ENCODE measurements at regions not wholly inside any gene's neighbourhood (a gene's known extent, or its start where the extent isn't known, plus 50 kb on each side); places are given as distances from the start of the nearest gene placed in this dataset.

DNA sequence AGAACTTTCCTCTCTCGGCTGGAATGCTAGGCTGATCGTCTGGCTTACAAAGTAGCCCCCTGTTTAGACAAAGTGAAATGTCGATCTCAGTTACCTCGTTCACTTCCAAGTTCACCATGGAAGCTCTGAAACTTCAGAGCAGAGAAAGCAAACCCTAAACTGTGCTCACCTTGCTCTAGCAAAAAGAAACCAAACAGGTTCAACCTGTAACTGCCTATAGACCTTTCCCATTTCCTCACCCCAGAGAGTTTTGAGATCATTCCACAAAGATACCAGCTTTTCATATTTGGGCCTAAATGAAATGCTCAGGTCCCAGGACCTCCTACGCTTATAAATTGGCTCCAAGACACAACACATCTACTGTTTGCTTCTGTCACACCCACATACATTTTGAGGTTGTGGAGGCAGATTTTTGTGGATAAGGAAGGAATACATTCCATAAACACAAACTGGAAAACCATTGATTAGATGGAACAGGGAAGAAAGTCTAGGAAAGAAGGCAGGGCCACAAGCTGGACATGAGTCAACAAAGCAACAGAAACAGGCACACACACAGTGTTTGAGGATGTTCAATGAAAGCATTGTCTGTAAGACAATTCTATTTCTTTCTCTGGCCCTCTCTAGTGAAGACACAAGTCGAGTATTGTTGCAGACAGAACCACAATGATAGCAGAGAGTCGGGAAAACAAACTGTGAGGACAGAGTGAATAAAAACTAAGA is 52.8 kb upstream of the TGIF1 start:
- intact Hi-C loops (cut with micrococcal nuclease) = no loop called here
- no peaks in the 10 kb centered on the region for H3K4me1 Mint-ChIP-seq (ENCODE audit: insufficient read depth, unreplicated experiment)
- ChIA-PET CTCF (interaction anchor here (0.7 to 1.1 kb wide), 4 partner anchors 16 to 253 kb away, joined by 3 to 7 read pairs (median 4); no protein-coding TSS in a partner anchor), POLR2A (interaction anchor here (1.4 kb wide), 1 partner anchor 7 kb away, joined by 5 read pairs; no protein-coding TSS in a partner anchor)
- no TSS peak for BruUV-seq (replicated peaks)
- H3K4me3 Mint-ChIP-seq (ENCODE audit: unreplicated experiment) = no peak overlapping the region
- H3K36me3 Mint-ChIP-seq (ENCODE audit: insufficient read depth, unreplicated experiment) = no peaks in the 10 kb centered on the region
- no peak overlapping the region for H3K27ac Mint-ChIP-seq (ENCODE audit: low read depth, unreplicated experiment)
- no peaks in the 10 kb centered on the region for H3K27me3 Mint-ChIP-seq (ENCODE audit: insufficient read depth, unreplicated experiment)
- DNase-seq (ENCODE audit: unreplicated experiment) = no peak
- TF ChIP-seq, protein P1, sequence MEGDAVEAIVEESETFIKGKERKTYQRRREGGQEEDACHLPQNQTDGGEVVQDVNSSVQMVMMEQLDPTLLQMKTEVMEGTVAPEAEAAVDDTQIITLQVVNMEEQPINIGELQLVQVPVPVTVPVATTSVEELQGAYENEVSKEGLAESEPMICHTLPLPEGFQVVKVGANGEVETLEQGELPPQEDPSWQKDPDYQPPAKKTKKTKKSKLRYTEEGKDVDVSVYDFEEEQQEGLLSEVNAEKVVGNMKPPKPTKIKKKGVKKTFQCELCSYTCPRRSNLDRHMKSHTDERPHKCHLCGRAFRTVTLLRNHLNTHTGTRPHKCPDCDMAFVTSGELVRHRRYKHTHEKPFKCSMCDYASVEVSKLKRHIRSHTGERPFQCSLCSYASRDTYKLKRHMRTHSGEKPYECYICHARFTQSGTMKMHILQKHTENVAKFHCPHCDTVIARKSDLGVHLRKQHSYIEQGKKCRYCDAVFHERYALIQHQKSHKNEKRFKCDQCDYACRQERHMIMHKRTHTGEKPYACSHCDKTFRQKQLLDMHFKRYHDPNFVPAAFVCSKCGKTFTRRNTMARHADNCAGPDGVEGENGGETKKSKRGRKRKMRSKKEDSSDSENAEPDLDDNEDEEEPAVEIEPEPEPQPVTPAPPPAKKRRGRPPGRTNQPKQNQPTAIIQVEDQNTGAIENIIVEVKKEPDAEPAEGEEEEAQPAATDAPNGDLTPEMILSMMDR (IDR thresholded peaks at IDR 0.05; ENCODE audit: unreplicated experiment) = no peak
- H3K9me3 Mint-ChIP-seq (ENCODE audit: unreplicated experiment) = peaks cover 9% of the 10 kb centered on the region

DNA sequence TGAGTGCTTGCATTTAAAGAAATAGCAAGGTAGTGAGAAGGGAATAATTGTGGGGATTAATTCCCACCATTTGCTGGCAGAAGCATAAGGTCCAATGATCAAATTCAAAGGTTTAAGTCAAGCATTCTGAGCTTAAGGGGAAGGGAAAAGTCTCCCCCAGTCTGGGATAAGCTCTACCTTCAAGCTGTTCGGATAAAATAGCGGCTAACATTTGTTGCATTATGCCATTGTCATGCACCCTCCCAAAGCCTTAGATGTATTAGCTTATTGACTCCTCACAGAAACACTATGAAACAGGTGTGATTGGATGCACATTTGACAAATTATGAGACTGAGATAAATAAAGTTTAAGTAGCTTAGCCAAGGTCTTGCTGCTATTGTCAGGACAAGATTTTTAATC is 52.2 kb upstream of the TGIF1 start:
- H3K27me3 Mint-ChIP-seq (ENCODE audit: insufficient read depth, unreplicated experiment) = no peaks in the 10 kb centered on the region

More for the DNA sequence above, 52.2 kb upstream of the TGIF1 start:
- no peak for DNase-seq (ENCODE audit: unreplicated experiment)
- Mint-ChIP-seq H3K4me1 (ENCODE audit: insufficient read depth, unreplicated experiment) (no peaks in the 10 kb centered on the region), H3K27ac (ENCODE audit: low read depth, unreplicated experiment) (no peak overlapping the region), H3K9me3 (ENCODE audit: unreplicated experiment) (peaks cover 9% of the 10 kb centered on the region), H3K4me3 (ENCODE audit: unreplicated experiment) (no peak overlapping the region), H3K36me3 (ENCODE audit: insufficient read depth, unreplicated experiment) (no peaks in the 10 kb centered on the region)
- BruUV-seq (replicated peaks) = no TSS peak
- POLR2A ChIA-PET = interaction anchor here (1.4 kb wide), 1 partner anchor 8 kb away, joined by 5 read pairs; no protein-coding TSS in a partner anchor
- CTCF ChIA-PET = interaction anchor here (0.7 to 1.1 kb wide), 3 partner anchors 17 to 268 kb away, joined by 3 to 7 read pairs (median 4); no protein-coding TSS in a partner anchor
- intact Hi-C loops (cut with micrococcal nuclease) = no loop called here
- TF ChIP-seq, protein P1 (IDR thresholded peaks at IDR 0.05; ENCODE audit: unreplicated experiment) = no peak
